Transverse colon (tissue), 4 donors: ENCODE measurements at regions not wholly inside any gene's neighbourhood (a gene's known extent, or its start where the extent isn't known, plus 50 kb on each side); places are given as distances from the start of the nearest gene placed in this dataset.

Experiments
- DNase-seq: peaks from one replicate; pipeline ENCODE4 v3.0.0-alpha.2; 2019
- H3K27ac ChIP-seq, 4 donors: fragments of 200-600 bp; sonication (generic); 2 replicates each; pipeline ENCODE4 v1.5.1; 2016 to 2018; ENCODE audit warnings: inconsistent platforms in 4 of 4
- H3K27me3 ChIP-seq: fragments of 200-600 bp; sonication (generic); 2 replicates; pipeline ENCODE4 v1.5.1; 2017; ENCODE audit warnings: inconsistent platforms
- H3K36me3 ChIP-seq, 4 donors: fragments of 200-600 bp; sonication (generic); 2 replicates each; pipeline ENCODE4 v1.5.1; 2017 to 2019; ENCODE audit warnings: inconsistent platforms in 4 of 4
- H3K4me1 ChIP-seq, 4 donors: fragments of 200-600 bp; sonication (generic); 2 replicates each; pipeline ENCODE4 v1.5.1; 2017 to 2020; ENCODE audit warnings: inconsistent platforms in 4 of 4
- H3K4me3 ChIP-seq, 4 donors: fragments of 200-600 bp; sonication (generic); 1 replicate in 1 of 4; 2 replicates in 3 of 4; pipeline versions ENCODE4 v1.5.1 to v1.6.1; 2017 to 2019; ENCODE audit warnings: inconsistent platforms in 4 of 4
- H3K9me3 ChIP-seq, 2 donors: fragments of 200-600 bp; sonication (generic); 2 replicates each; pipeline ENCODE4 v1.5.1; 2017 to 2019; ENCODE audit warnings: inconsistent platforms in 2 of 2
- CTCF ChIP-seq, 5 experiments: fragments of 200-600 bp in 3 of 5; fragments of 450-650 bp in 2 of 5; sonication (generic) in 3 of 5; IDR thresholded peaks; 1 replicate in 2 of 5; 2 replicates in 3 of 5; pipeline ENCODE4 v1.5.1; 2016 to 2017; ENCODE audit warnings: antibody characterized with exemption in 5 of 5, inconsistent platforms in 3 of 5, mild to moderate bottlenecking in 2 of 5, moderate library complexity in 1 of 5
- EP300 ChIP-seq: sonication (generic); formaldehyde crosslinking; IDR thresholded peaks from one replicate; pipeline ENCODE4 v1.6.1; 2017; ENCODE audit warnings: antibody characterized with exemption, low read depth
- POLR2A ChIP-seq: fragments of 450-650 bp; IDR thresholded peaks from one replicate; pipeline ENCODE4 v1.6.1; 2016; ENCODE audit warnings: antibody characterized with exemption, mild to moderate bottlenecking, moderate library complexity
- POLR2AphosphoS5 ChIP-seq, 3 donors: sonication (generic); formaldehyde crosslinking; IDR thresholded peaks; one replicate each; pipeline ENCODE4 v1.6.1; 2016; ENCODE audit warnings: antibody characterized with exemption in 3 of 3
- WGBS, 2 donors: methylation state at CpG; one replicate each; pipeline ENCODE4 v1.1.5; 2018; ENCODE audit warnings: low coverage in 1 of 2; 5-methylcytosine and 5-hydroxymethylcytosine counted together
- in situ Hi-C, 4 donors: fragments of 200-750 bp; cut with MboI; loops; one replicate each; pipeline versions ENCODE4 v1.15.0 to v1.15.1; 2017; ENCODE audit warnings: low sequenced_read_pairs in 3 of 4, low pct_ligation_motif_present in 1 of 4, low pct_unique_long_range_greater_than_20kb in 1 of 4
- intact Hi-C: fragments of 100-400 bp; cut with DNase I; formaldehyde crosslinking; loops from one replicate; pipeline ENCODE4 v1.15.1; 2023; ENCODE audit warnings: low total_unique reads

- no peak overlapping the region for H3K4me3 ChIP-seq
- H3K4me1 ChIP-seq: no peaks in the 10 kb centered on the region
- H3K27ac ChIP-seq: no peak overlapping the region
- WGBS, 2 donors: 76 to 80% methylated on average over 2 to 6 of the region's 6 CpGs
- no peaks in the 10 kb centered on the region for H3K27me3 ChIP-seq
- no peak for DNase-seq
- no peaks in the 10 kb centered on the region for H3K9me3 ChIP-seq
- in situ Hi-C loops (no loop called here), intact Hi-C loops (no loop called here)
- TF ChIP-seq POLR2AphosphoS5 (IDR thresholded peaks at IDR 0.05): no peak
- TF ChIP-seq POLR2A: no peak
- no peak for TF ChIP-seq CTCF (IDR thresholded peaks at IDR 0.05)
- TF ChIP-seq EP300: no peak
- no peaks in the 10 kb centered on the region for H3K36me3 ChIP-seq
Measured at GRCh38 chr18:4547126-4547525, 92.0 kb upstream of the DLGAP1 start.

- no peak for DNase-seq
- Histone ChIP-seq H3K4me1 (no peaks in the 10 kb centered on the region), H3K4me3 (no peak overlapping the region), H3K27ac (no peak overlapping the region), H3K9me3 (peaks cover 4 to 9% of the 10 kb centered on the region in 2 donors), H3K36me3 (no peaks in the 10 kb centered on the region), H3K27me3 (no peaks in the 10 kb centered on the region)
- intact Hi-C loops (no loop called here), in situ Hi-C loops (no loop called here)
- TF ChIP-seq POLR2AphosphoS5 (IDR thresholded peaks at IDR 0.05): no peak
- TF ChIP-seq CTCF (IDR thresholded peaks at IDR 0.05): no peak
- TF ChIP-seq EP300: no peak
- TF ChIP-seq POLR2A: no peak
- WGBS, 2 donors: 69 to 79% methylated on average over 6 of the region's 6 CpGs
Measured at GRCh38 chr18:4544142-4544541, 89.0 kb upstream of the DLGAP1 start.

GRCh38 chr18:4543711-4544110, 88.6 kb upstream of the DLGAP1 start:
- in situ Hi-C loops: no loop called here

GRCh38 chr18:4541588-4541987, 86.5 kb upstream of the DLGAP1 start:
- intact Hi-C loops (no loop called here), in situ Hi-C loops (no loop called here)
- Histone ChIP-seq H3K4me3 (no peak overlapping the region), H3K4me1 (no peaks in the 10 kb centered on the region), H3K36me3 (no peaks in the 10 kb centered on the region), H3K27ac (no peak overlapping the region), H3K9me3 (peaks cover 6 to 15% of the 10 kb centered on the region in 2 donors), H3K27me3 (no peaks in the 10 kb centered on the region)
- TF ChIP-seq POLR2AphosphoS5 (IDR thresholded peaks at IDR 0.05): no peak
- no peak for TF ChIP-seq EP300
- TF ChIP-seq POLR2A: no peak
- no peak for TF ChIP-seq CTCF (IDR thresholded peaks at IDR 0.05)
- no peak for DNase-seq
- WGBS, 2 donors: 81 to 84% methylated on average over 3 of the region's 3 CpGs

More at GRCh38 chr18:4543711-4544110, 88.6 kb upstream of the DLGAP1 start:
- intact Hi-C loops: no loop called here
- DNase-seq: no peak
- Histone ChIP-seq H3K36me3 (no peaks in the 10 kb centered on the region), H3K9me3 (peaks cover 6 to 14% of the 10 kb centered on the region in 2 donors), H3K27me3 (no peaks in the 10 kb centered on the region), H3K4me1 (no peaks in the 10 kb centered on the region), H3K4me3 (no peak overlapping the region), H3K27ac (no peak overlapping the region)
- no peak for TF ChIP-seq CTCF (IDR thresholded peaks at IDR 0.05)
